NCI-H510A treated with DMSO at 0.1 percent for 48 hours (cell line): ENCODE measurements at regions not wholly inside any gene's neighbourhood (a gene's known extent, or its start where the extent isn't known, plus 50 kb on each side); places are given as distances from the start of the nearest gene placed in this dataset.

Source experiments
- DNase-seq: peaks from one replicate; lab custom pipeline; 2025; lab: John Stamatoyannopoulos, UW

- DNase-seq = no peak
Observed at GRCh38 chr2:21633015-21633414, 509.2 kb downstream of the TDRD15 start.

- no peak for DNase-seq
Observed at GRCh38 chr2:21633466-21633865, 509.7 kb downstream of the TDRD15 start.

GRCh38 chr2:21633911-21634310, 510.1 kb downstream of the TDRD15 start:
- no peak for DNase-seq

GRCh38 chr2:21640046-21640445, 516.3 kb downstream of the TDRD15 start:
- no peak for DNase-seq

- no peak for DNase-seq
Observed at GRCh38 chr2:21642647-21643046, 518.9 kb downstream of the TDRD15 start.

GRCh38 chr2:21643180-21643579, 519.4 kb downstream of the TDRD15 start:
- no peak for DNase-seq

GRCh38 chr2:21644266-21644665, 520.5 kb downstream of the TDRD15 start:
- DNase-seq = no peak

- DNase-seq = no peak
Observed at GRCh38 chr2:21646345-21646744, 522.6 kb downstream of the TDRD15 start.

- DNase-seq = no peak
Observed at GRCh38 chr2:21650569-21650968, 526.8 kb downstream of the TDRD15 start.

GRCh38 chr2:21655136-21655535, 531.4 kb downstream of the TDRD15 start:
- DNase-seq = no peak

GRCh38 chr2:21656330-21657075, 532.7 kb downstream of the TDRD15 start:
- no peak for DNase-seq

GRCh38 chr2:21657445-21657844, 533.7 kb downstream of the TDRD15 start:
- DNase-seq = no peak

- no peak for DNase-seq
Observed at GRCh38 chr2:21658269-21658668, 534.5 kb downstream of the TDRD15 start.

- DNase-seq = no peak
Observed at GRCh38 chr2:21658907-21659477, 535.2 kb downstream of the TDRD15 start.

- no peak for DNase-seq
Observed at GRCh38 chr2:21664083-21664482, 540.3 kb downstream of the TDRD15 start.

- no peak for DNase-seq
Observed at GRCh38 chr2:21667638-21668037, 543.9 kb downstream of the TDRD15 start.

- DNase-seq = no peak
Observed at GRCh38 chr2:21668078-21668710, 544.4 kb downstream of the TDRD15 start.

GRCh38 chr2:21676041-21676440, 552.3 kb downstream of the TDRD15 start:
- no peak for DNase-seq

- DNase-seq = no peak
Observed at GRCh38 chr2:21676676-21677075, 552.9 kb downstream of the TDRD15 start.

- no peak for DNase-seq
Observed at GRCh38 chr2:21683838-21684237, 560.1 kb downstream of the TDRD15 start.

- no peak for DNase-seq
Observed at GRCh38 chr2:21687589-21687988, 563.8 kb downstream of the TDRD15 start.

- no peak for DNase-seq
Observed at GRCh38 chr2:21690005-21690404, 566.2 kb downstream of the TDRD15 start.

GRCh38 chr2:21693081-21693480, 569.3 kb downstream of the TDRD15 start:
- no peak for DNase-seq
